ENCODE measurements at regions not wholly inside any gene's neighbourhood (a gene's known extent, or its start where the extent isn't known, plus 50 kb on each side); places are given as distances from the start of the nearest gene placed in this dataset.
"Not testable (repeated sequence)": the region's sequence is repeated elsewhere in the genome, so short reads cannot be mapped to it uniquely, and the experiment has no call there.

DNA sequence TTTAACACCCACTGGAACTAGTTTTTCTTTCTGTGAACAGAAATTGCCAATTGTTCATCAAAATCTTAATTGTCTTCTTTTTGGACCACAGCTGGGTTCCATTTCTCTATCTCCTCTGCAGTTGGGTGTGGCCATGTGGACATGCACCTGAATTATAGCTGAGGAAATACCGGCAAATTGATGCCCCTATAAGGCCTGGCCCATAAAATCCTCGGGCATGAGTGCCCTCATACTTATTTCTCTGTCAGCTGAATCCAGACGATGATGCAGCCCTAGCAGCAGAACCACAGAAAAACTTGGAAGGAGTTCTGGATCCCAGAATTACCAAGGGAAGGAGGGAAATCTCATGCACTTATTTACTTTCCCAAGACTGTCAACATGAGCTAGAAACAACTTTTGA is 249.0 kb downstream of the CYRIA start:
- in situ Hi-C loops (cut with HindIII; ENCODE audit: low sequenced_read_pairs): no loop called here

DNA sequence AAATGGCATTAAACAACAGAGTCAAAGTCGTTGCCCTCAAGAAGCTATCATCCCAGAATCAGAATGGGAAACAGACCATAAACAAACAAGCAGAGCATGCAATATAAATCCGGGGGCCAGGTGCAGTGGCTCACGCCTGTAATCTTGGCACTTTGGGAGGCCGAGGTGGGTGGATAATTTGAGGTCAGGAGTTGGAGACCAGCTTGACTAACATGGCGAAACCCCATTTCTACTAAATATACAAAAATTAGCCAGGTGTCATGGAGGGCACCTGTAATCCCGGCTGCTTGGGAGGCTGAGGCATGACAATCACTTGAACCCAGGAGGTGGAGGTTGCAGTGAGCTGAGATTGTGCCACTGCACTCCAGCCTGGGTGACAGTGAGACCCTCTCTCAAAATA is 249.8 kb downstream of the CYRIA start:
- in situ Hi-C loops (cut with HindIII; ENCODE audit: low sequenced_read_pairs): not testable (repeated sequence)

DNA sequence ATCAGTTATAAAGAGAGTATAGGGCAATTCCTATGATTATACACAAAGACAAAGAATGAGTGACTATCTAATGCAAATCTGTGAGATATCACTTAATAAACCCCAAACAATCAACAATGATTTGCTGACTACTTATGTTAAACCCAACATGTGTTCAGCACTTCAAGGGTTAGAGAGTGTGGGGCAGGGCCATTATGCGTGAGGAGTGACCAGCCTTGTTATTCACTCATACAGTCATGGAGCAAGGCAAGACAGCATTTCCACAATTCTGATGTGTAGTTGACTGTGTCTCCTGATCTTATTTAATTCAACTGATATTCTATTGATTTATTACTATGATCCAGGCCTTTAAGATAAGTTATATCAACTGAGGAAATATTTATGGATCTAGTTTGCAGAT is 251.7 kb downstream of the CYRIA start:
- in situ Hi-C loops (cut with HindIII; ENCODE audit: low sequenced_read_pairs): no loop called here

DNA sequence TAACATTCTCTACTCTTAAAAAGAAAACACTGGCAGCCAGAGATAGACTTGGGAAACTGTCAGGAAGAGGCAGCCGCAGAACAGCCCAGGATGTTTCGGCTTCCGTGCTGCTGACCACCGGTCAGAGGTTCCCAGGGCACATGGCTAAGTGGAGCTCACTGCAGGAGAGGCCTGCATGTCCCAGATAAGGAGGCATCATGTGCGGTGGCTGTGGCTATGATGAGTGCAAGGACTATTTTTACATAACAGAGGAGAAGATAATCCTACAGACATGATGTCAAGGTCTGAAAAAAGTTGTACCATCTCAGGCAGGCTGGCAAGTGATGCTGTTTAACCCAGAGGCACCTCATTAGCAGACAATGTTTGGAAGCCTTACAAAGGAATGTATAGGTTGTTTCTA is 252.3 kb downstream of the CYRIA start:
- in situ Hi-C loops (cut with HindIII; ENCODE audit: low sequenced_read_pairs): no loop called here

DNA sequence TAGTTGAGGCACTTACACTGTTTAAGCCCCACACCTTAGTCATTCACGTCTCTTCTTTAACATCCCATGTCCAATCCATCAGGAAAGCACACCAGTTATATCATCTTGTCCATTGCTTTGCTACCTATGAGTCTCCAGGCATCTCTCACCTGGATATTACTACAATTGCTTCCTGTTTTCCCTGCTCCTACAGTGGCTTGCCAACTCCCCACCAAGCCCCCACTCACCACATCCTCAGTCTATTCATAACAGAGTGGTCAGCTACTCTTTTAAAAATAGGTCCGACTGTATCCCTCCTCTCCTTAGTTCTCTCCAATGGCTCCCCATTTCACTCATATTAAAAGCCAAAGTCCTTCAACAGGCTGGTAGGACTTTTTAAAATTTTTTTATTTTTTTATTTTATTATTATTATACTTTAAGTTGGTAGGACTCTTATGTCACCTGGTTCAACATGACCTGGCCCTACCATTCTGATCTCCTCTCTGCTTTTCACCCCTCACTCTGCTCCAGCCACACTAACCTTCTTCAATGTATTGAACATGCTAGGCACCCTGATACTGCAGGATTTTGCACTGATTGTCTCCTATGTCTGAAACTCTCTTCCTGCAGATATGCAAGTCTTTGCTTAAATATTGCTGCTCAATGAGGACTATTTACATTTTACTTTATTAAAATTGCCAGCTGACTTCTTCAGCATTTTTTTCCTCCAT is 253.2 kb downstream of the CYRIA start:
- in situ Hi-C loops (cut with HindIII; ENCODE audit: low sequenced_read_pairs): no loop called here

DNA sequence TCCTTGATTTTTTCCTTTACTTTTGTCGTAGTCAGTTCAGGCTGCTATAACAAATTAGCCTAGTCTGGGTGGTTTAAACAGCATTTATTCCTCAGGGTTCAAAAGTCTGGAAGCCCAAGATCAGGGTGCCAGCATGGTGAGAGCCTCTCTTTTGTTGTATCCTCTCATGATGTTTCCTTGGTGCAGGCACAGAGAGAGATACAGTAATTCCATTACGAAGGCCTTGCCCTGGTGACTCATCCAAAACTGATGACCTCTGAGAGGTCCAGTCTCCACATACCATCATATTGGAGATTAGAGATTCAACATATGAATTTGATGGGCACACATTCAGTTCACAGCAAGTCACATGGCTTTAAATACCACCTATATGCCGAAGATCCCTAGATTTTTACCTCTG is 253.8 kb downstream of the CYRIA start:
- in situ Hi-C loops (cut with HindIII; ENCODE audit: low sequenced_read_pairs): no loop called here

DNA sequence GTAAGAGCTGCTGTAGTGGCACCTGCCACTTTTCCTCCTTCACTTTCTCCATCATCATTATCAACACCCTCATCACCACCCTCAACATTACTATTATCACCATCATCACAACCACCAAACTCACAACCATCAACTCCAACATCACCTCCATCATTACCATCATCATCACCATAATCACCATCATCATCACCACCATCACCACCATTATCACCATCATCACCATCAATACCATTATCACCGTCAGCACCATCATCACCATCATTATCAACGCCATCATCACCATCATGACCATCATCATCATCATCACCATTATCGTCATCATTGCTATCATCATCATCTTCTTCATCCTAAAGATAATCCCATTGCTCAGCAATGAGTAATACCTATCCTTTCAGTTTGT is 255.8 kb downstream of the CYRIA start:
- in situ Hi-C loops (cut with HindIII; ENCODE audit: low sequenced_read_pairs): no loop called here

DNA sequence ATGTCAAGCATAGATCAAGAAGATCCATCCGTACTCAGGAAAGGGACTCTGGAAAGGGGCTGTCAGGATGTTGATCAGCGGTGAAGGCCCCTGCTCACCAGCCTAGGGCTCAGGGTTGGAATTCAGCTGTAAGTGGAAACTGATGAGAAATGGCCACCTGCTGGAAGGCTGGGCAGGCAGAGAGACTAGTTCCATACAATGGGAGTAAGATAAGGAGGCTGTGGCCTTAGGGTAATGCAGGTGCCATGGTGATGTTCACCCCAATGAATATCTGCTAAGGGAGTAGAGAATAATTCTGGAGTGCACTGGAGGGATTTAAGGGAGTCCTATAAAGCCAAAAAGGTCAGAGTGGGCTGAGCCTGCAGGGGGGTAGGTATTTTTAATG is 256.6 kb downstream of the CYRIA start:
- in situ Hi-C loops (cut with HindIII; ENCODE audit: low sequenced_read_pairs): no loop called here

DNA sequence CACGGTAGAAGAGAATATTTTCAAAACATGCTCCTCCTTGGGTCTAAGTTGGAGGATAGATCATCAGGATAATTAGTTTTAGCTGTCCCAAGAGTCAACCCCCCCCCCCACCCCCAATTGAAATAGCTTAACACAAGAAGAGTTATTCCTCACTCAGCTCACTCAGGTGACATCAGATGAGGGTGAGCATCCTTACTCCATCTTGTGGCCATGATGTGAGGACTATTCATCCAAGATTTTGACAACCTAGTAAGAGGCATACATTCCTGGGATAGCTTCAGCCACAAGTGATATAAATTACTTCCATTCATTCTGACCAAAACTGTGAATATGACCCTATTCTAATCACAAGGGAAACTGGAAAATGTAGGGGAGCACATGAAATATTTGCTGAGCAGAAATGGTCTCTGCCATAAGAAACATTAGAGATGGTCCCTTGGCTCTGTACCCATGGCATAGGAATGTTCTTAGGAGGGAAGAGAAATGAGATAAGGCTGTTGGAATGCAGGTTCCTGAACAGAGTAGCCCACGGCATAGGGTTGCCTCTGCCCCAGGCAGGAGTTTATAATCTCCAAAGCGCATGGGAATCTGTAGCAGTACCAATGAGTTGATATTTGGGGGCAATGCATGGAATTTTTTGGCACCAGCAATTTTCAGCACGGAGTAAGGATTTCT is 257.2 kb downstream of the CYRIA start:
- in situ Hi-C loops (cut with HindIII; ENCODE audit: low sequenced_read_pairs): no loop called here

DNA sequence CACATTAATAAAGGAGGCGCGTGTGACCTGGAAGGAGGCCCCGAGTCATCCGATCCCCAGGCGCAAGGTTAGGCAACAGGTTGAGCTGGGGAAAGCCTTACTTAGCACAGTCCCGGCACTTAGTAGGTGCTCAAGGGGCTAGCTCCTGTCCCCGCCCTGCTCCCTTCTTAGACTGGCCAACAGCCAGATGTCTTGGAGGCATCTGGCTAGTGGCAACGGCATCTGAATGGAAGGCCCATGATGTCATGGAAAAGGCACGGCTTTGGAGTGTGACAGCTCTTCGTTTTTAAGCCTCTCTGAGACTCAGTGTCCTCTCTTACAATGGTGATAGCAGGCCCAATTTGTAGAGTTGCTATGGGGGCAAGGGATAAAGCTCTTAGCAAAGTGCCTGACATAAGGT is 258.3 kb downstream of the CYRIA start:
- in situ Hi-C loops (cut with HindIII; ENCODE audit: low sequenced_read_pairs): no loop called here

DNA sequence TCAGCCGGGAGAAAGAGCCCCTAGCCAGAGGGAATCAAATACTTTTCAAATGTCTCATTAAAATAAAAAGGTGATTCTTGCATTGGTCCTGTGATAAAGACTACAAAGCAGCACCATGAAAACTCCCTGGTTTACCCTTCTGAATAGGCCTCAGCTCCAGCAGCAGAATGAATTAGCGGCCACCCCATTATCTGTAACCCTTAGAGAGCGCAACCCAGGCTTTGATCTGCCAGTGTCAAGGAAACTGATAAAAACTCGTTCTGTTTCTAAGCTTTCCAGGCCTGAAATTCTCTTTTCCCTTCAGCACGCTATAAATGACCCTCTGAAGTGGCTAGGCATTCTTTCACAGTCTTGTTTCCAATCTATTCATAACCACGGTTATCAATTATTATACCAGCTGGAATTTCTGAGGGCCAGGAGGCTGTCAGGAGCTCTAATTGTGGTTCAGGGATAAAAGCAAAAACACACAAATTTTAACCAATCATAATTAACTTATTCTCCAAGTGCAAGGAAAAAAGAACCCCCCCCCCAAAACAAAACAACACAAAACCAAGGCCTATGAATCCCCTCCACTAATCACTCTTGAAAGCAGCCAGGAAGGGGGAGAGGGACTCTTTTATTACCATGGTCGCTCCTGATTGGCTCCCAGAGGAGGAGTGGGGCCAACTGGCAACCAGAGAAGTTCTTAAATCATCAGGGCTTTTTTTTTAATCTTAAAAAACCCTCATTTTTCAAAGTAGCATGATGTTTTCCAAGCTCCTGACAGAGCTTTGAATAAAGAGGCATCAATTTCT is 258.9 kb downstream of the CYRIA start:
- in situ Hi-C loops (cut with HindIII; ENCODE audit: low sequenced_read_pairs): no loop called here

DNA sequence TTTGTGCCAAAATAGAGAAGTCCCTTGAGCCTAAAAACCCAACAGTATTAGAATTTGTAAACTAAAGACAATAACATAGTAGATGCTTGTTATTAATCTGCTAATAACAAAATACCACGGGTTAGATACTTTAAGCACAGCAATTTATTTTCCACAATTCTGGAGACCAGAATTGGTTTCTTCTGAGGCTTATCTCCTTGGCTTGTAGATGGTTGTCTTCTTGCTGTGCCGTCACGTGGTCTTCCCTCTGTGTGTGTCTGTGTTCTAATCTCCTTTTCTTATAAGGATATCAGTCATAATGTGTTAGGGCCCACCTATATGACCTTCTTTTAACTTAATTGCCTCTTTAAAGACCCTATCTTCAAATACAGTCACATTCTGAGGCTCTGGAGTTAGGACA is 260.1 kb downstream of the CYRIA start:
- in situ Hi-C loops (cut with HindIII; ENCODE audit: low sequenced_read_pairs): no loop called here

DNA sequence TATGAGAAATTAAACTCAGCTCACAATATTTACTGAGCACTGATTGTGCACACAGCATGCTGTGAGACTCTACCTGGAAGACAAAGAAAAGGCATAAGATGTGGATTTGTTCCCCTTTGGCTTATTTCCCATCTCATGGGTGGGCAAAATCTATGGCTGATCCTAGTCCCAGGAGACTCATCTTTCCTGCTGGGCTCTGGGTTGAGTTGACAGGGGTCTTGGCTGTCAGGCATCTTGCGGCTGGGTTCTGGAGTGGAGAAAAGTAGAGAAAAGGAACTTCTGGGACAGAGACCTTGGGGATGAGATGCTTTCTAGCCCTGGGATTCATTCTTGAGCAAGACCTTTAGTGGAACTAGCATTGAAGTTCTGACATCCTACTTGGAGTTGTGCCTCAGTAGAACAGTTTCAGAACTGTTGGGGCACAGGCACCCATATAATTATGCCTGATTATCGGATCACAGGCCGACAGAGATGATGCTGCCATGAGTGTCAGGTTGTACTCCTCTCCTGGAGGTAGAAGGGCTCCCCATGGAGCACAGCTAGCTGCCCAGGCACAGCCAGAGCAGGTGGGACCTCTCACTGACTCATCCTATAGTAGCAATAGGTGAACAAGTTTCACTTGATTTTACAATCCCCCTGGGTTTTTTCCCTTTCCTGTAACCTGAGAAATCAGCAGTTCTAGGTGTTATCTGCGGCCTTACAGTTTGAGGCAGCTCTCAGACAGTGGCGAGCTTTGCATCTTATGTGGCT is 260.9 kb downstream of the CYRIA start:
- in situ Hi-C loops (cut with HindIII; ENCODE audit: low sequenced_read_pairs): no loop called here

DNA sequence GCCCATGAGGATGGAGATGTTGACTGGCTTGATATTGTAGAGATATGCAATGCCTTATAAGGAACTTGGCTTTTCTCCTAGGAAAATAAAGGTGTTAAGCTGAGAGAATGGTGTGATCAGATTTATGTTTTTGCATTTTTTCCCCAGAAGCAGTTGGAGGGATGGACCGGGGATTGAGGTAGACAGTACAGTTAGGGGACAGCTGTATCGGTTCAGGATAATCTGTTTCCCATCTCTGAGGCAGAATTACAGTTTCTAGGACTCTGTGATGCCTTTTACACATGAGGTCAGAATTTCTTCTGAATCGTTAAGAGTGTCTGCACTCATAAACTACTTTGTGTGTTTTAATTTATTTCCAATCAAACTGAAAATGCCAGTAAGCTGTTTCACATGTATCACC is 261.5 kb downstream of the CYRIA start:
- in situ Hi-C loops (cut with HindIII; ENCODE audit: low sequenced_read_pairs): no loop called here

DNA sequence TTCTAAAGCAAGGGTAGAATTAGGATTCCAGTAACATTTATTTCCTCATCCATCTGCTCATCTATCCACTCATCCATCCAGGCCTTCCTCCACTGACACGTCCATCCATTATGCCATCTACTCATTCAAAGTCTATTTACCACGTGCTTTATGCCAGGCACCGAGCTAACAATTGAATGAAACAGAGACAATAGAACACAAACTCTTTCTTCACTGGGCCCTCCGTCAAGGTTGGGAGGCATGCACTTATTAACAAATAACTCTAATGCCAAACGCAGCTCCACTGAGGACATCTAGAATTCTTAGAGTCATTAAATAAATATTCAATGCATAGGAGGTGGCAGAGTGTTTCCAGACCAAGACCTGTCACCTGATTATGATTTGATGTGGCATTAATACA is 262.7 kb downstream of the CYRIA start:
- in situ Hi-C loops (cut with HindIII; ENCODE audit: low sequenced_read_pairs): no loop called here

DNA sequence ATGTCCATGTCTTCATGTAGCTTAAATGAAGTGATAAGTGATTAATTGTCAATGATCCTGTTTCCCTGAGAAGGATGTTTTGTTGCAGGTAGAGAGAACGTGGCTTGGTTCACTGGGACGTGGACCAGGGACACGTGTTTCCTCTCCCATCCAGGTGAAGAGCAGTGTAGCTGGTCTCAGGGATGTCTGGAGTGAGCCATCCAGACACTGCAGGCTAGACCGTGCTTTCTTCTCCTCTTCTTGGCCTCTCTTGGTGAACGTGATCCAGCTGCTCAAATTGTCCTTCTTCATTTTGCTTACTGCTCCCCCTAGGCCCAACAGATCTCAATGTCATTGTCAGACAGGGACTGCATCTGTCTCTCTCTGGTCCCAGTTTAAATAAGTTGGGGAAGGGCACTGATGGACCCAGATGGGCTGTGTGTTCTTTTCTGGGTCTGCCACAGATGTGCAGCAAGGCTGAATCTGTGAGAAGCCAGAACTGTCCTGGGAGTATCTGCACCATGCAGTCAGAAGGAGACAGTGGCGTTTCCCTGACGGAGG is 263.8 kb downstream of the CYRIA start:
- in situ Hi-C loops (cut with HindIII; ENCODE audit: low sequenced_read_pairs): no loop called here

DNA sequence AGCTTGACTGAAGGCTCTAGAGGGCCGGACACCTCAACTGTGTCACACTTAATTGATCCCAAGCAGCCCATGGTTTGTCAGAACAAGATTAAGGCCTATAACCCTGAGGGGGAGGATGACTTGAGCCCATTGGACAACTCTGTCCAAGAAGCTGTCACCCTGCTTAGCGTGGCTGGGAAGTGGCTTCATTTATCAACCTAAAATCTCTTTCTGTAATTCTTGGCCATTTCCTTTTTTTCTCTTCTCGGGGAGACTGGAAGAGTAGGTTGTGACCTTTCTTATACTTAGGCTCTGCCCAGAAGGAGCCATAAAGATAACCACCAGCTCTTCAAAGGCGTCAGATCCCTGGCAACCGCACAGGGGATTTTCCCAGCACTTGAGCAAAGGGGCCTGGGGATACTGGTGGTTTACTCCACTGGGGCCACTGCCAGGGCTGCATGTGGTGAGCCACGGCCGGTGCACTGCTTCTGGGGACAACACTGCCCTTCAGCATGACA is 265.5 kb downstream of the CYRIA start:
- in situ Hi-C loops (cut with HindIII; ENCODE audit: low sequenced_read_pairs): no loop called here

DNA sequence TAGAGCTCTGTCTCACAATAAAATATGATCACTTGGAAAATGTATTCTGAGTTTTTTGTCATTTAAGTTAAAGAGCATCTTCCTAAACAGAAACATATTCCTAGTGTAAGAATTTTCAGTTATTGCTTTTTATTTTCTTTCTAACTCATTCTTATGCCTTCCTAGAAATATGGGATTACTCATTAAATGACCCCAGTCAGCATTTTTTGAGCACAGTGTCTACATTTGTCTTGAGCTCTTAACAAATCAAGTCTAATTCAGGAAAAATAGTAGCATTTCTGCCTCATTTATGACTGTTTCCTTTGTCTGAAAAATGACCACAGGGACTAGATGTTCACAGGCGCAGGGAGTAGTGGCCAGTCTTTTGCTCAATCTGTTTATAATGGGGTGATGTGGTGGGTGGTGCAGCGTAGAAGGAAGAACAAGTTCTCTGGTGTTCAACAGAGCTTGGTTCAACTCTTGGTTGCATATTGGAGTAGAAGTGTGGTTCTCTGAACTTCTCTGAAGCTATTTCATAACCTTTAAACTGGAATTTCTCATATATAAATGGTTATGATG is 267.1 kb downstream of the CYRIA start:
- in situ Hi-C loops (cut with HindIII; ENCODE audit: low sequenced_read_pairs): no loop called here

DNA sequence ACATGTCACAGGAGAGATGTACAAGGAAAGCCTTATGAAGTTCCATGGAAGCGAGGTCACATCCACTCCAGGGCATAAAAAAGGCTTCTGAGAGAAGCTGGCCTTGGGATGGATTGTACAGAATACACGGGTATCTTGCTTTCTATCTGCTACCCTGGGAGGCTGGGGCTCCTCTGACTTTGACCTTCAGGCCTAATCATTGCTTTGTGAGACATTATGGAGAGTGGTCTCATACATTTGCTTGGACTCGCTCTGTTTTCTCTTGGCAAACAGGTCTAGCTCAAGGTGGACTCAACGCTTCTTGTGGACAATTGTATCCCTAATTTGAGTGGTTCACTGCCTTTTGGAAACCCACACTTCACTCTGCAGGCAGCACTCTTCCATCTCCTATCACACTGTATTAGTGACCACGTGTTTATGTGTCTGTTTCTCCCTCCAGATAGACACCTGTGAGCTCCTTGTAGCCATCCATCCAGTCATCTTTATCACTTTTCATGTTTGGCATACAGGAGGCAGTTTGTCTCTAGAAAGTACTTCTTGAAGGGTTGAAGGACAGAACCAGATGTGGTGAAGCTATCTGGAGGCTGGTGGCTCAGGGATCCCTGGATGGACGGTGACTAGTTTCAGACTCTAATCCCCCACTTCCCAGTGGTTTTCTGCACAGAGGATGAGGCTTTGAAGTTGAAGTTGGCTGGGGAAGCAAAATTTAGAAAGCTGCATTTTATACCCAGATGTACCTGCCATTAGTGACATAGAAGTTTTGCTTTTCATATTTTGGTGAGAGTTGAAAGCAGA is 267.8 kb downstream of the CYRIA start:
- in situ Hi-C loops (cut with HindIII; ENCODE audit: low sequenced_read_pairs): no loop called here

DNA sequence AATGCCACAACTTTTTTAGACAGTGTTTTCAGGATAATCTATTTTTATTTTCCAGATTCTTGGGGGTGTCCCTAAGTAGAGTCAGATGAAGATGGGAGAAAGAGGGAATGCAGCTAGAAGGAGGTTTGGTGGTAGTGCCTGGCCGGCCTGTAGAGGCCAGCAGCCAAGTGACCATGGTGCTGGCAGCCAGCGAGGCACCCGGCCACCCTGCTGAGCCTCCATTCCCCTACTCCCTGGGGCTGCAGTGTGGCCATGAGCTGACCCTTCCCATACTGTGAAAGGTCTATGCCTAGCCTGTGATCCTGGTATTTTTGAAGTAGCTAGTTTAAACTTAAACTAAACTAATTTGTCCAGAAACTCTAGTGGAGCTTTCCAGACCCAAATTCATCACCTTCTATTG is 268.6 kb downstream of the CYRIA start:
- in situ Hi-C loops (cut with HindIII; ENCODE audit: low sequenced_read_pairs): no loop called here

Data from DLD1 (cell line).